AG04450 (cell line): ENCODE measurements at regions not wholly inside any gene's neighbourhood (a gene's known extent, or its start where the extent isn't known, plus 50 kb on each side); places are given as distances from the start of the nearest gene placed in this dataset.
"Not testable (repeated sequence)": the region's sequence is repeated elsewhere in the genome, so short reads cannot be mapped to it uniquely, and the experiment has no call there.

Source experiments
- CTCF ChIA-PET: fragments of 300-600, 350-600 bp; formaldehyde crosslinking; extraction: SDS; loops from one replicate; lab custom pipeline; 2022; ENCODE audit warnings: antibody characterized with exemption, inconsistent platforms; lab: Charles Lee
- POLR2A ChIA-PET: fragments of 350-600 bp; formaldehyde crosslinking; extraction: SDS; loops from one replicate; lab custom pipeline; 2021; ENCODE audit warnings: antibody characterized with exemption, inconsistent platforms; lab: Yijun Ruan, JAX
- DNase-seq: peaks from one replicate; pipeline ENCODE4 v3.0.0-alpha.2; 2011; ENCODE audit warnings: low read depth, low spot score
- H3K27ac ChIP-seq: one replicate; pipeline ENCODE4 v1.5.1; 2012; ENCODE audit warnings: low read depth, low read length, control low read depth
- H3K27me3 ChIP-seq: one replicate; pipeline ENCODE4 v1.6.0; 2012; ENCODE audit warnings: low read length; ENCODE audit not compliant: control insufficient read depth, insufficient read depth
- H3K4me3 ChIP-seq: 2 replicates; pipeline ENCODE4 v1.5.1; 2011; ENCODE audit warnings: mild to moderate bottlenecking, low read depth, low read length, control low read depth
- H3K9me3 ChIP-seq: 2 replicates; pipeline ENCODE4 v1.5.1; 2012; ENCODE audit warnings: low read length; ENCODE audit not compliant: control insufficient read depth, insufficient read depth
- TF ChIP-seq, protein P1 (sequence below): IDR thresholded peaks from 2 replicates; pipeline ENCODE4 v1.5.1; 2011; ENCODE audit warnings: low read depth, low read length, control low read depth, inconsistent platforms

- ChIA-PET CTCF (no interaction called here), POLR2A (no interaction called here)
- Histone ChIP-seq H3K4me3 (no peak overlapping the region), H3K27me3 (peaks cover 3% of the 10 kb centered on the region), H3K27ac (no peak overlapping the region), H3K9me3 (peaks cover 19% of the 10 kb centered on the region)
- no peak for DNase-seq
- TF ChIP-seq, protein P1, sequence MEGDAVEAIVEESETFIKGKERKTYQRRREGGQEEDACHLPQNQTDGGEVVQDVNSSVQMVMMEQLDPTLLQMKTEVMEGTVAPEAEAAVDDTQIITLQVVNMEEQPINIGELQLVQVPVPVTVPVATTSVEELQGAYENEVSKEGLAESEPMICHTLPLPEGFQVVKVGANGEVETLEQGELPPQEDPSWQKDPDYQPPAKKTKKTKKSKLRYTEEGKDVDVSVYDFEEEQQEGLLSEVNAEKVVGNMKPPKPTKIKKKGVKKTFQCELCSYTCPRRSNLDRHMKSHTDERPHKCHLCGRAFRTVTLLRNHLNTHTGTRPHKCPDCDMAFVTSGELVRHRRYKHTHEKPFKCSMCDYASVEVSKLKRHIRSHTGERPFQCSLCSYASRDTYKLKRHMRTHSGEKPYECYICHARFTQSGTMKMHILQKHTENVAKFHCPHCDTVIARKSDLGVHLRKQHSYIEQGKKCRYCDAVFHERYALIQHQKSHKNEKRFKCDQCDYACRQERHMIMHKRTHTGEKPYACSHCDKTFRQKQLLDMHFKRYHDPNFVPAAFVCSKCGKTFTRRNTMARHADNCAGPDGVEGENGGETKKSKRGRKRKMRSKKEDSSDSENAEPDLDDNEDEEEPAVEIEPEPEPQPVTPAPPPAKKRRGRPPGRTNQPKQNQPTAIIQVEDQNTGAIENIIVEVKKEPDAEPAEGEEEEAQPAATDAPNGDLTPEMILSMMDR = no peak
Observed at GRCh38 chr6:168934660-168935627, 318.7 kb downstream of the THBS2 start.

GRCh38 chr6:168932171-168932570 lies 321.5 kb downstream of the THBS2 start:
- peaks cover 19% of the 10 kb centered on the region for H3K9me3 ChIP-seq
- POLR2A ChIA-PET, H3K4me3 ChIP-seq, H3K27me3 ChIP-seq, CTCF ChIA-PET, DNase-seq, H3K27ac ChIP-seq: not testable (repeated sequence)

- H3K9me3 ChIP-seq = peaks cover 22% of the 10 kb centered on the region
- CTCF ChIA-PET, H3K4me3 ChIP-seq, H3K27ac ChIP-seq, POLR2A ChIA-PET, DNase-seq, H3K27me3 ChIP-seq: not testable (repeated sequence)
Observed at GRCh38 chr6:168931072-168931471, 322.6 kb downstream of the THBS2 start.

GRCh38 chr6:168929871-168930450 lies 323.7 kb downstream of the THBS2 start:
- DNase-seq = no peak
- Histone ChIP-seq H3K9me3 (peaks cover 22% of the 10 kb centered on the region), H3K4me3 (no peak overlapping the region), H3K27ac (no peak overlapping the region), H3K27me3 (peaks cover 2% of the 10 kb centered on the region)
- CTCF ChIA-PET = no interaction called here
- TF ChIP-seq, protein P1 = no peak
- POLR2A ChIA-PET = no interaction called here

DNA sequence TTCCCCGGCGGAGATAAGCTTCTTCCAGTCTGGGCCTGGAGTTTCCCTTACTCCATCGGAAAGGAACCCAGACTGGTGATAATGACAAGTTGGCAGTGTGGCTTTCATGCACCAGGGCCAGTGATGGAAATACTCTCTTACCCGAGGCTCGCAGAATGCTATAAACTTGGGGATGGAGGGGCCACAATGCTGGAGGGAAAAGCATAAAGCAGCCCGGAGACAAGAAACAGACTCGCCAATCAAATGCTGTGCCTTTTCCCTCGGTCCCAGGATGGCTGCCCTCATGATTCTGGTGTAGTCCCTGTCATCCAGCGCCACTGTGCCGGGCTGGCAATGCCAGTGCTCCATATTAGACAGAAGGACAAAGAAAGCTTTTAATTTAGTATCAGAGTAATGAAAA lies 325.6 kb downstream of the THBS2 start:
- no peak overlapping the region for H3K4me3 ChIP-seq
- TF ChIP-seq, protein P1 = no peak
- H3K27ac ChIP-seq = no peak overlapping the region
- POLR2A ChIA-PET = no interaction called here
- DNase-seq = no peak
- peaks cover 2% of the 10 kb centered on the region for H3K27me3 ChIP-seq
- peaks cover 22% of the 10 kb centered on the region for H3K9me3 ChIP-seq
- CTCF ChIA-PET = no interaction called here

GRCh38 chr6:168927026-168927425 lies 326.6 kb downstream of the THBS2 start:
- Histone ChIP-seq H3K27me3 (peaks cover 2% of the 10 kb centered on the region), H3K9me3 (peaks cover 12% of the 10 kb centered on the region), H3K4me3 (no peak overlapping the region), H3K27ac (no peak overlapping the region)
- TF ChIP-seq, protein P1 = no peak
- POLR2A ChIA-PET = no interaction called here
- CTCF ChIA-PET = no interaction called here
- no peak for DNase-seq
